NCI-H345 treated with DMSO at 0.1 percent for 48 hours (cell line): ENCODE measurements at regions not wholly inside any gene's neighbourhood (a gene's known extent, or its start where the extent isn't known, plus 50 kb on each side); places are given as distances from the start of the nearest gene placed in this dataset.
A peak's percentile ranks its signal among the peaks of the same experiment; 100 is the strongest.

ENCODE experiments used
- DNase-seq: peaks from one replicate; lab custom pipeline; 2025; ENCODE audit not compliant: unreplicated experiment; lab: John Stamatoyannopoulos, UW

- no peak for DNase-seq
Measured at GRCh38 chr2:144333143-144333555, 186.8 kb downstream of the ZEB2 start.

DNA sequence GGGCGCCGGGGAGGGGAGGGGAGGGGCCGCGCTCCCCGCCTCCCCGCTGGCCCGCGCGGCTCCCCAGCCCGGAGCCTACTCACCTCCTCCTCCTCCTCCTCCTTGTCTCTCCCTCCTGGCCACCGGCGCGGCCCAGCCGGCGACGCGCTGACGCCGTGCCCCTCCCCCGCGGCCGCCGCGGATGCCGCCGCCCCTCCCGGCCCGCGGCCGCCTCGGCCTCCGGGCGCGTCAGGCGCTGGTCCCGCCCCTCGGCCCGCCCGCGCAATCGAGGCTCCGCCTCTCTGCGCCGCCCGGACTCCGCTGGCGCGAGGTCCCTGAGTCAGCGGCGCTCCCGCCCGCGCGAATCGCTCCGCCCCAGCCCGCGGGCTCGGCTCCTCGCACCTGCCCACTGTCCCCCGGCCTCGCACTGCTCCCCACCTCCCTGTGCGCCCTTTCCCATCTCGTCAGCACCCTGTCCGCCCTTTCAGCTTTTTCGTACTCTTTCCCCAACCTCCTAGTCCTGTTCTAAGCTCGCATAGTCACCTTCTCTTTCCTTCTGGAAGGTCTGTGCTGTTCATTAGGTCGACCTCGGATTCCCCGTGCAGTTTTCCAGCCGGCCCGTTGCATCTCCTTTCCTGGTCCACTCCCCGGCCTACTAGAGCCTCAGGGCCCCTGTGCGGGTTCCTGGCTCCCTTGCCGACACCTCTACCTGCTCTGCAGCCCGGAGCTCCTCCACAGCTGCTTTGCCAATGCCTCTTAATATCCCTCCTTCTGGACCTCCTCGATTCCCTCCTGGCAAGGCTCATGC, 187.4 kb downstream of the ZEB2 start:
- peak; percentile 86 for DNase-seq

GRCh38 chr2:144331674-144332355, 188.1 kb downstream of the ZEB2 start:
- peak; percentile 86 for DNase-seq

- DNase-seq = peak; percentile 36
Measured at GRCh38 chr2:144330951-144331673, 188.8 kb downstream of the ZEB2 start.

- no peak for DNase-seq
Measured at GRCh38 chr2:144329472-144329871, 190.4 kb downstream of the ZEB2 start.

- no peak for DNase-seq
Measured at GRCh38 chr2:144328938-144329337, 191.0 kb downstream of the ZEB2 start.

GRCh38 chr2:144326825-144327224, 193.1 kb downstream of the ZEB2 start:
- DNase-seq = no peak

DNA sequence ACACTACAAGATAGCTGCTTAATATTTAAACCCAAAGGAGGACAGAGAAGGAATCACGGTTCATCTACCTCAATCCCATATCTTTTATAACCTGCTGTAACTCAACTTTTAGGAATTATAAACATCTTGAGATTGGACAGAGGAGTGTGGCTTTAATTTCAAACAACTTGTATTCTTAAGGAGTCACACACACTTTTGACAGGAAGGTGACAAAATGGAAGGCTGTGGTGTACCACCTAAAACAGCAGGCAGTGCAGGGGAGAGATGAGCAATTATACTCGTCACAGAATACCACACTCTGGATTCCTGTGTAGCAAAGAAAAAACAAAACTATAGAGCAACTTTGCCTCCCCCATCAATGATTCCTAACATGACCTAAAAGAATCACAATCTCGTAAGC, 194.8 kb downstream of the ZEB2 start:
- no peak for DNase-seq

DNA sequence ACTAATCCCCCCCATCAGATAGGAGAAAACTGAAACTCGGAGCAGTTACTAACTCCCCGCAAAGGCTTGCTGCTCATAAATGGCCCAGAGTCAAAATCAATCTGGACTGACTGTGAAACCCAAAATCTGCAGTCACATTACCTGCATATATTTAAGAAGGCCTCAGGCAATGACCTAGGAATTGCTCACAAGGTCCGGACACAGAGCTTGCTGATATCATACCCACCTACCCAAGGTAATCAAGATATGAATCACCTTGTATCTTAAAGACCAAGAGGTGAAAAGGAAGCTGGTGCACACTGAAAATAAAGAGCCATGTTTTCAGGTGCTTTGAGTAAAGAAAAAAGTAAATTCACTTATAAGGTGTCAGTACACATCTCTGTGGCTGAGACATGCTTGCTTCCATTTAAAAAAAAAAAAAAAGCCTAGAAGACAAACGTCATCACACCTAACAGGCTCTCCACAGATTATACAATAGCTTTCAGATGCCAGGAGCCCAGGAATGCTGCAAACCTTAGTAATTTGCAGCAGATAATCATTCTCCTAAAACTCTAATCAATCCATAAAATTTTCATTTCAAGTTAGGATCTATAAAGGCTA, 195.4 kb downstream of the ZEB2 start:
- DNase-seq = no peak

- no peak for DNase-seq
Measured at GRCh38 chr2:144323946-144324345, 196.0 kb downstream of the ZEB2 start.

DNA sequence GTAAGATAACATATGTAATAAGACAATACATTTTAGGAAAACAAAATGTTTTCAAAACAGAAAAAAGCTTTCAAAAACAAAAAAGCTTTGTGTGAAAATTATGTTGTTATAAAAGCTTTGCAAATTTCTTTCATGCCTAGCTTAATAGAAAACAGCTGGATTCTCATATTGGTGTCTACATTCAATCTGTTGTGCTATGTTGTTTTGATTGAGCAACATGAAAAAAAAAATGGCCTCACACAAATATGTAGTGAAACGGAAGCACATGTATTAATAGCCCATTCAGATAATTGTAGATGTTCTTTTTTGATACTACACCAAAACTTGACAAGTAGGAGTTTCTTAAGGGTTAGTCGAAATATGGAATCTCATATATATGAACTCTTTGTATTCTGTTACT, 197.5 kb downstream of the ZEB2 start:
- DNase-seq = no peak

DNA sequence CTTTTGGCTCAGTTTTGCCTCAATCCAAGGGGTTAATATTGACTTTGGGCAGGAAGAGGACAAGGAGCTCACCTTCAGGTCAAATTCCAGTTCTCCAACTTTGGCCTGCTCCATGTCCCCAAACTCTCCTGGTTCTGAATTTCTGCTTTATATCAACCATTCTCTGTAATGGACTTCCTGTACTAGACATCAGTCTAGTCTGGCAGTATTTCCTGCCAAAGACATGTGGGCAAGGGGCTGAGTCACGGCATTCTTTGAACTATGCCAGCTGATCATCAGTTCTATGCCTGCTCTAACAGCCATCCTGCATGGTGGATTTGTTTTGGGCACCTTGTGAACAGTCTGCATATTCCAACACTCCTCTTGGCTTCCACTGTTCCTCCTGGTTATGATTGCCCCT, 199.4 kb downstream of the ZEB2 start:
- no peak for DNase-seq

GRCh38 chr2:144317071-144317738, 202.7 kb downstream of the ZEB2 start:
- DNase-seq = no peak

GRCh38 chr2:144310889-144311608, 208.9 kb downstream of the ZEB2 start:
- DNase-seq = no peak

- DNase-seq = no peak
Measured at GRCh38 chr2:144310484-144310883, 209.4 kb downstream of the ZEB2 start.

GRCh38 chr2:144307711-144308110, 212.2 kb downstream of the ZEB2 start:
- no peak for DNase-seq

DNA sequence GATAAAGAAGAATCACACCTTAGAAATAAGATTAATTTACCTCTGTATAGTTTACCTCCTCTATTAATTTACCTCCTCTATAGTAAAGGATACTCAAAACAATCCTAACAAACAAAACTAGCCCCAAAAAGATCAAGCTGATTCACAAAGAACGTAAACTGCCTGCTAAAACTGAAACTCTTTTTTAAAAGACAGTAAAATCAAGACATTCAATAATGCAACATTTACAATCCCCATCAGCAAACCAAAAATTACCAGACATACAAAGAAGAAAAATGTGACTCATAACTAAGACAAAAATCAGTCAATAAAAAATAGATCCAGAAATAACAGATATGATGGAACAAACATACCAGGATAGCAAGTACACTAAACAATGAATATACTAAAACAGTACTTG, 215.7 kb downstream of the ZEB2 start:
- no peak for DNase-seq

DNA sequence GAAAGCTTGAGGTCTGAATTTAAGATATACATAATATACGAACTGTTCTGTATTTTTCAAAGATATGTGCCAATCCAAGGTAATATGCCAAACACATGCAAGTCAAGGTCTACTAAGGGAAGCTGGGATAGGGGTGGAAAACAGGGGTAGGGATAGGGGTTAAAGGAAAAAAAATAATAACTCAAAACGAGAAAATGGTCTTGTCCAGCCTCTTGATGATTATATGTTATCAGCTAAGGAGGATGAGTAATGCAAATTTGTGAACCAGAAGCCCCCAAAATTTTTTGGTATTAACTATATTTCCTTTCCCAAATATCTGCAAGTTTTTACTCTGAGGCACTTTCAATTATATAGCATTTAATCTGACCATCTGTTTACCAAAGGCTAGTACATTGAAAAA, 219.3 kb downstream of the ZEB2 start:
- DNase-seq = no peak

DNA sequence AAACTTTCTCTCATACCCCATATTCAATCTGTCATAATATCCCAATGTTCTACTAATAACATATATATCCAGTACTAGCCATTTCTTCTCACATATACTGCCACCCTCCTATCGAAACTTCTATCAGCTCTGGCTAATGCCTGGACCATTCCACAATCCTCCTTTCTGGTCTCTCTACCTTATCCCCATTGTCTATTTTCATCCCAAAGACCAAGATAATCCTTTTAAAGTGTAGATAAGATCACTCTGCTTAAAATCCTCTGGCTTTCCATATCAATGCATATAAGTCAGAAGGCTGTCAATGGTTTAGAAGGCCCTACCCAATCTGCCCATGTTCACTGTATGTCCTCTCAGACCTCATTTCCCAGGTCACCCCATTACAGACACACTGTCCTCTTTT, 229.6 kb downstream of the ZEB2 start:
- DNase-seq = no peak

- DNase-seq = no peak
Measured at GRCh38 chr2:144288438-144288837, 231.5 kb downstream of the ZEB2 start.
